GM19452 (cell line): ENCODE measurements at regions not wholly inside any gene's neighbourhood (a gene's known extent, or its start where the extent isn't known, plus 50 kb on each side); places are given as distances from the start of the nearest gene placed in this dataset.

ENCODE experiments used
- ATAC-seq: cut with Tn5 transposase; IDR thresholded peaks from one replicate; pipeline ENCODE4 v1.9.1; 2021; ENCODE audit not compliant: unreplicated experiment

- ATAC-seq = no peak
Observed at GRCh38 chr2:118524911-118525310, 322.5 kb downstream of the EN1 start.

DNA sequence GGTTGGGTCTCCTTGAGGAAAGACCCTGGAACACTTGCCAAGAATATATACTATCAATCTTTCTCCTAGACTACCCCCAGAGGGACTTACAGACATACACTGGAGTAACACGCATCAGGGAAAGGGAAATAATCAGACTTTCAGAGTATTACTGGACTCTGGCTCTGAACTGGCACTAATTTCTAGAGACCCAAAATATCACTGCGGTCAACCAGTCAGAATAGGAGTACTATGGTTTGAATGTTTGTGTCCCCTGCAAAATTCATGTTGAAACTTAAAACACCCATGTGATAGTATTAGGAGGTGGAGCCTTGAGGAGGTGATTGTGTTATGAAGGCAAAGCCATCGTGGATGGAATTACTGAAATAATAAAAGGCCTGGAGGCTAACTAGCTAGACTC is 323.7 kb downstream of the EN1 start:
- no peak for ATAC-seq

GRCh38 chr2:118521960-118522359 is 325.5 kb downstream of the EN1 start:
- ATAC-seq = no peak

DNA sequence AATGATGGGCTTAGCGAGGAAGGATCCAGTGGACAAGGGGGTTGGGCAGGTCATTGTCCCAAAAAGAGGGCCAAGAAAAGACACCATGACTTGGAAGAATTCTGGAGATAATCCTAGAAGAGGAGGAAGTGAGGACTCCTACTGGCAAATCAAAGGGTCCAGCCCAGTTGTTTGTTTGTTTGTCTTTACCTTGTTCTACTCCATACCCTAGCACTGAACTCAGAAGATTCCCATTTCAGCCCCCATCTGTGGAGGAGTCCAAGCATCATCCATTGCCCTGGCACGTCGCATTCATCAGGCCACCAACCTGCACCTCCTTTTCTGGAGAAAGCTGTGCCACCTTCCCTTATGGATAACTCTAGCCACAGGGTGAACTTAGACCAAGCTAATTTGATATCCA is 326.2 kb downstream of the EN1 start:
- ATAC-seq = no peak

- no peak for ATAC-seq
Observed at GRCh38 chr2:118520246-118520645, 327.2 kb downstream of the EN1 start.

GRCh38 chr2:118519511-118519910 is 327.9 kb downstream of the EN1 start:
- no peak for ATAC-seq

DNA sequence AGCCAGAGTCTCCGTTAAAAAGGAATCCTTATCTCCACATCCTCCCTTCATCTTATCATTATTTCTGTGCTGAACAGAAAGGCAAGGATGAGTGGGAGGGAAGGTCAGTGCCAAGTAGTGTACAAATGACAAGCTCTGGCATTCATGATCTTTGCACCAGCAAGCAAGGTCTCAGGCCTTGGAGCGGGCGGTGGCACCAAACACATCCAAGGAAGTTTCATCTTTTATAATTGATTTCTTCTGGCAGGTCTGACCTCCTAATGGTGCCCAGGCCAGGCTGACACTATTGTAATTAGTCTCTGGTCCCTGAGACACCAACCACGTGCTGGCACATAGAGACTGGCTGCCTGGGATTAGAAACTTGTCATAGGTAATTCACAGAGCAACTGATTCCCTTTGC is 336.6 kb downstream of the EN1 start:
- no peak for ATAC-seq

DNA sequence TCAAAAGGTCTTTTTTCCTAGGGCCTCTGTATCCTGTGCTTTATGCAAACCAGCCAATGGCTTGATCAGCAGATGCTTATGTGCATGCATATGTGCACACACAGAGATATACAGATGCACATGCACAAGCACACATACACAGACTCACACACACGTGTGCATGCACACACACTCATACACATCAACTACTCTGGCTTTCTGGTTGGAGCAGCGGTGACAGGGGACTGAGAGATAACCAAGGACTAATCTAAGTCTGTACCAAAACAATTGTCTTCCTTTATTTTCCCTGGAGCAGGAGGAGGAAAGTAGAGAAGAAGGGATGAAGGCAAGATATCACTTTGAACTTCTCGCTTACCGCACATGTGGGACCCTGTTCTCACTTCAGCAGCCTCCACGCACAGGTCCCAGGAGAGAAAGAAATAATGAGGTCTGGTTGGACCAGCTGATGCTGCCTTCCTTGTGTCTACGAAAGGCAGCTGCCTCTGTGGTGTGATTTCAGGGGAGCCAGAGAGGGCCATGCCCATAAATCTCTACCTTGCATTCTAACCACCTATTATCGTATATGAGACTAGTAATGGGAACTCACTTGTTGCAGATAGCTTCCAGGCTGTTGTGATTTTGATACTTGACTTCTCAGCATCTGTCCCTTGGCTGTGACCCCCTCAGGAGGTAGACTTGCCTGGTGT is 338.0 kb downstream of the EN1 start:
- ATAC-seq = no peak

- ATAC-seq = no peak
Observed at GRCh38 chr2:118508282-118508681, 339.2 kb downstream of the EN1 start.

GRCh38 chr2:118505436-118505835 is 342.0 kb downstream of the EN1 start:
- no peak for ATAC-seq

DNA sequence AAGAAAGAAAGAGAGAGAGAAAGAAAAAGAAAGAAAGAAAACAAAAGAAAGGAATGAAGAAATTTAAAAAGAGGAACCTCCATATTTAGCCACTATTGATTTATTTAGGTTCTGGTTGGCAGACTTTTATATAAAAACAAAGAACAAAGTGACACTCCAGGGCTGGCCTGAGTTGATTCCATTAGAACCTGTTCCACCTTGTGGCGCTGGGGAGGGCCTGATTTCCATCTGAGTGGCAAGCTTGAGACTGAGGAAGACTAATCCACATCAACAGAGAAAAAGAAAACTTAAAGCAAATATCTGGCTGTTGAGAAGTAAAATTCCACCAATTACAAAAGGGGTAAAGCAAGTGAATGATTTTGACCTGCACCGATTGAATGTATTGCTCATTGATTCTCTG is 345.3 kb downstream of the EN1 start:
- ATAC-seq = no peak

DNA sequence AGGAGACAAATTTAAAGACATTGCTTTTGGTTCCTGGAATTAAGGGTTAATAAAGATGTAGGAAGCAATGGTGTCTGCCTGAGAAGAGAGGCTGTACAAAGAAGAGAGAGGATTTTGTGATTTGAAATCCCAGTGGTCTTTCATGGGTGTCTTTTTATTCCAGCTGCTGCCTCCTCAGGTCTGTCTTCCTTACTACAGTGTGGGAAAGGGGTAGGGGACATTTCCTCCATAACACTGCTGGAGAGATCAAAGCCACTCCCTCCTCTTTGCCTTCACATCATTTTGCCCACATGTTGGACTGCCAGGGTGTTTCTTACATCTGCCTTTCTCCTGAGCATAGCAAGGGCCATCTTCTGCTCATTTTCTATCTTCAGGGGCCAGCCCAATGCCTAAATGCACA is 348.5 kb downstream of the EN1 start:
- ATAC-seq = no peak

- ATAC-seq = no peak
Observed at GRCh38 chr2:118496870-118497611, 350.4 kb downstream of the EN1 start.

DNA sequence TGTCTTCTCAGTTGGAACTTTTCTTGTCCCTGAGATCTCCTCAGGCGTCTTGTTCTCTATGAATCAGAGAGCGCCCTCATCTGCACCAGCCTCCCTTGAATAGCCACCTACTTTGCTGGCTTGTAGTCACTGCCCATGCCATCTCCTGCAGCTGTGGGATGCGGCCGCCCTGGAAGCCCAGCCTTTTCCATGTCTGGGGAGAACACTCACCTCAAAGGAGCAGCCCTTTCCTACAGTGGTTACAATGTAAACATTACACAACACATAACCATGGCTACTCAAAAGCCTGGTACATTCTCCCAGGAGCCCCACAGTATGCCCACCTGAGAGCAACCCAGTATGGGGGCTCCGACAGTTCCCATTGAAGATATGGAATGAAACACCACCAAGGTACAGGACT is 351.0 kb downstream of the EN1 start:
- no peak for ATAC-seq

DNA sequence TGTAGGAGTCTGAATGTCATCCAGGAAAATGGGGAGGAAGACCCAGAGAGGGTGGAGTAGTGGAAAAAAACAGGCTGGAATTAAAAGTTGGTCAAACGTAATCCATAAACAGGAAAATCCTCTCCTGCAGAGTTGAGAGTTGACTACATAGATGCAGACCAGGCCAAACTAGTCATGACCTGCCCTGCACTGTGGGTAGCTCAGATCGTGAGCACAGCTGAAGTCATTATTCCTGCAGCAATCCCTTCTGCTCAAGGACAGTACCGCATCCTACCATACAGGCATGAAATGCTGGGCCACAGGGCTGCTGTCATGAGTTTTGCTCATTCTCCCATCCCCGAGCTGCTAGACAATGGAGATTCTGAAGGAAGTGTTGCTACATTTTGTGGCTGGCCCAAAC is 352.2 kb downstream of the EN1 start:
- no peak for ATAC-seq

- ATAC-seq = no peak
Observed at GRCh38 chr2:118493213-118493612, 354.2 kb downstream of the EN1 start.

DNA sequence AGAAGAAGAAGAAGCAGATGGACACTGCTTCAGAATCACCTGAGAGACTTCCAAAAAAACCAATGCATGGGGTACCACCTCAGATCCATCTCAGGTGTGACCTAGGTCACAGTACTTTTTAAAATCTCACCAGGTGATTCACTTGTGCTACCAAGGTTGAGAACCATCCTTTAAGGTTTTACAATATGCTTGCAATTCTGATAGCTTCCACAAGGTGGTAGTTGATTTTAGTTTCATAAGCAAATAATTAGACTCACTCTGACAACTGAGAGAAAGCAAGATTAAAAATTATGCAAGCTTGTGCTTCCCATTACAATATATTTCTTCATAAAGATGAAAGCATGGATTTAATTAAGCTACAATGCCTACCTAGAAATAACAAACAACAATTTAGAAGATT is 355.1 kb downstream of the EN1 start:
- ATAC-seq = no peak

GRCh38 chr2:118490330-118490729 is 357.1 kb downstream of the EN1 start:
- no peak for ATAC-seq

- ATAC-seq = no peak
Observed at GRCh38 chr2:118489712-118490299, 357.6 kb downstream of the EN1 start.

DNA sequence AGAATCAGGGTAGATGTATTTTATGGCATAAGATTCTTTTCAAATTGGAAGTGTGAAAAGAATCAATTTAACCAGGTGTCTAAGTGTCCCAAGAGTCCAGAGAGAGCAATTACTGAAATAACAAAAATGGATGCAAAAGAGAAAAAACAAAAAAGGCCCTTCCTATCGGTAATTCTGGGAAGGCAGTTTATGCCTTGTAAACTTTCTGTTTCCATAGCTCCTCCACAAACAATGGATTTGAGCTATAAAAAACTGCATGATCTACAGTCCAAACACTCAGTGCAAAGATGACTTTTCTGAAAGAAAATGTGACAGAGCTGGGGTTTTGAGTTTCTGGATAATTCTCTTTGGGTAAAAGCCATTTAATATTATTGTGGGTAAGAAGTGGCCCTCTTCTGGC is 366.1 kb downstream of the EN1 start:
- ATAC-seq = no peak

- no peak for ATAC-seq
Observed at GRCh38 chr2:118479020-118479419, 368.4 kb downstream of the EN1 start.

DNA sequence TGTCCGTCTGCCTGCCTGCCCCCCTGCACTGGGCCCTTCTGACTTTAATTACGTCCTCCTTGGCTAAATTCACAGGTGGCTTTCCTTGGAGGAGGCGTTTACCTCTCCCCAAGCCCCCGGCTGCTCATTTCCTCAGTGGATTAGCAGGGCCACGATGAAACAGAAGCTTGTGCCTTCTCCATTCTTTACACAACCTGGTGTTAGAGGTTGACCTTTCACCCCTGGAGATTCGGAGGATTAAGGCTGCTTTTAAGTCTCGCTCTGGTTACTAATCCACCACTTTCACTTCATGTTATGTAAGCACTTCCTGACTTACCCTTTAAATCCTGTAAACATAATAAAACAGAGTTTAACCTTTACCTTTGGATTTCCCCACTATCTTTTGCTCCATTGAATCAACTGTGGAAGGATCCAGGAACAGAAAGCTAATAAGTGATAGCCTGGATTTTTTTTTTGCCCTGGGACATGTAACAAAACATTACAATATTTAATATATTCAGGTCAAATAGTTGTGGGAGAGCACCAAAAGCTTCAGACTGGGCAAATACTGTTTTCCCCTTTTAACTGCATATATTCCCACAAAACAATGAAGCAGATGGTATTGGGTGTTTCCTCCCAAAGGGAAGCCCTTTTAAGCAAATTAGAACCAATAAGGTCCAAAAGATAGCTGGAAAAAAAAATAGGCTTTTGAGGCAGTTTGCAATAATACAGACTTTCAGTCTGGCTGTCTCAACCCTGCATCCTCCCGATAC is 370.2 kb downstream of the EN1 start:
- ATAC-seq = no peak
